Stimulated activated CD4-positive, alpha-beta T cell treated with anti-CD3 and anti-CD28 coated beads, Interleukin-4, amount 100 ng/mL, for 4 hours (primary cell): ENCODE measurements at regions not wholly inside any gene's neighbourhood (a gene's known extent, or its start where the extent isn't known, plus 50 kb on each side); places are given as distances from the start of the nearest gene placed in this dataset.

Experiments used
- DNase-seq, 2 experiments: peaks; one replicate each; pipeline ENCODE4 v3.0.0-alpha.2; 2020

GRCh38 chr2:126748188-126748760 is 92.3 kb downstream of the GYPC start:
- no peak for DNase-seq

GRCh38 chr2:126748929-126749518 is 93.1 kb downstream of the GYPC start:
- no peak for DNase-seq

- no peak for DNase-seq
Measured at GRCh38 chr2:126749537-126749936, 93.6 kb downstream of the GYPC start.

- DNase-seq, result no peak
Measured at GRCh38 chr2:126750506-126750905, 94.5 kb downstream of the GYPC start.

GRCh38 chr2:126751477-126751876 is 95.5 kb downstream of the GYPC start:
- no peak for DNase-seq

- DNase-seq, result no peak
Measured at GRCh38 chr2:126752876-126753275, 96.9 kb downstream of the GYPC start.

GRCh38 chr2:126753501-126754212 is 97.7 kb downstream of the GYPC start:
- no peak for DNase-seq

- DNase-seq, result no peak
Measured at GRCh38 chr2:126754240-126755004, 98.5 kb downstream of the GYPC start.

GRCh38 chr2:126756125-126756524 is 100.2 kb downstream of the GYPC start:
- DNase-seq, result no peak

GRCh38 chr2:126761256-126761980 is 105.5 kb downstream of the GYPC start:
- DNase-seq, result no peak

- peak in 1 of 2 experiments; percentile 29 for DNase-seq
Measured at GRCh38 chr2:126761981-126762878, 106.3 kb downstream of the GYPC start.

- no peak for DNase-seq
Measured at GRCh38 chr2:126764686-126765265, 108.8 kb downstream of the GYPC start.

GRCh38 chr2:126765395-126765794 is 109.4 kb downstream of the GYPC start:
- no peak for DNase-seq

- no peak for DNase-seq
Measured at GRCh38 chr2:126766295-126766968, 110.5 kb downstream of the GYPC start.

- DNase-seq, result no peak
Measured at GRCh38 chr2:126766969-126767296, 111.0 kb downstream of the GYPC start.

- DNase-seq, result no peak
Measured at GRCh38 chr2:126769118-126769517, 113.2 kb downstream of the GYPC start.

GRCh38 chr2:126770466-126770865 is 114.5 kb downstream of the GYPC start:
- no peak for DNase-seq

- no peak for DNase-seq
Measured at GRCh38 chr2:126771094-126771493, 115.1 kb downstream of the GYPC start.

- DNase-seq, result no peak
Measured at GRCh38 chr2:126771501-126772195, 115.7 kb downstream of the GYPC start.

GRCh38 chr2:126774290-126774689 is 118.3 kb downstream of the GYPC start:
- DNase-seq, result no peak
